ENCODE measurements at regions not wholly inside any gene's neighbourhood (a gene's known extent, or its start where the extent isn't known, plus 50 kb on each side); places are given as distances from the start of the nearest gene placed in this dataset.

- H3F3A ChIP-seq (ENCODE audit: insufficient read depth), result no peaks in the 10 kb centered on the region
- 52 to 55% methylated on average over 5 of the region's 5 CpGs for WGBS, 2 experiments (ENCODE audit: low coverage in 1 of 2, low lambda C conversion rate in 2 of 2, missing lambda C conversion rate in 2 of 2)
- no peak for TF ChIP-seq EZH2phosphoT487 (IDR thresholded peaks at IDR 0.05; ENCODE audit: insufficient read depth, low read depth)
- no peak for TF ChIP-seq EZH2 (IDR thresholded peaks at IDR 0.05; ENCODE audit: insufficient read depth, poor library complexity, severe bottlenecking)
Measured at GRCh38 chr2:44107086-44107740, 61.5 kb upstream of the PPM1B start.

GRCh38 chr2:44107974-44108373, 60.7 kb upstream of the PPM1B start:
- Histone ChIP-seq H3K79me2 (ENCODE audit: insufficient read depth) (no peaks in the 10 kb centered on the region), H3F3A (ENCODE audit: insufficient read depth) (no peaks in the 10 kb centered on the region), H3K4me3 (no peak overlapping the region), H3K9ac (no peak overlapping the region), H3K9me2 (ENCODE audit: insufficient read depth) (no peaks in the 10 kb centered on the region), H2AFZ (no peak overlapping the region), H3K36me3 (ENCODE audit: low read depth) (no peaks in the 10 kb centered on the region), H3K27ac (no peak overlapping the region), H3K4me1 (ENCODE audit: insufficient read depth) (no peaks in the 10 kb centered on the region), H3K4me2 (ENCODE audit: unreplicated experiment) (no peak overlapping the region), H3K9me3 (ENCODE audit: low read depth) (no peaks in the 10 kb centered on the region), H3K27me3 (replicated peaks; ENCODE audit: insufficient read depth) (no peaks in the 10 kb centered on the region), H4K20me1 (ENCODE audit: insufficient read depth) (no peaks in the 10 kb centered on the region)
- in situ Hi-C loops (cut with MboI), result no loop called here
- DNase-seq, result peak; percentile 24
- no peak for TF ChIP-seq EZH2 (IDR thresholded peaks at IDR 0.05; ENCODE audit: insufficient read depth, poor library complexity, severe bottlenecking)
- 61 to 71% methylated on average over 3 of the region's 3 CpGs for WGBS, 2 experiments (ENCODE audit: low coverage in 1 of 2, low lambda C conversion rate in 2 of 2, missing lambda C conversion rate in 2 of 2)

More at GRCh38 chr2:44107086-44107740, 61.5 kb upstream of the PPM1B start:
- H3K79me2 ChIP-seq (ENCODE audit: insufficient read depth), result no peaks in the 10 kb centered on the region
- no peaks in the 10 kb centered on the region for H3K27me3 ChIP-seq (replicated peaks; ENCODE audit: insufficient read depth)
- H3K4me3 ChIP-seq, result no peak overlapping the region
- DNase-seq, result no peak
- H3K4me2 ChIP-seq (ENCODE audit: unreplicated experiment), result no peak overlapping the region
- H3K9me2 ChIP-seq (ENCODE audit: insufficient read depth), result no peaks in the 10 kb centered on the region
- no peak overlapping the region for H3K9ac ChIP-seq
- H3K27ac ChIP-seq, result no peak overlapping the region
- H3K36me3 ChIP-seq (ENCODE audit: low read depth), result no peaks in the 10 kb centered on the region
- H4K20me1 ChIP-seq (ENCODE audit: insufficient read depth), result no peaks in the 10 kb centered on the region
- in situ Hi-C loops (cut with MboI), result no loop called here
- no peak overlapping the region for H2AFZ ChIP-seq
- H3K4me1 ChIP-seq (ENCODE audit: insufficient read depth), result no peaks in the 10 kb centered on the region
- no peaks in the 10 kb centered on the region for H3K9me3 ChIP-seq (ENCODE audit: low read depth)

- H3K4me3 ChIP-seq, result no peak overlapping the region
- no peaks in the 10 kb centered on the region for H3K27me3 ChIP-seq (replicated peaks; ENCODE audit: insufficient read depth)
- H3K9me2 ChIP-seq (ENCODE audit: insufficient read depth), result no peaks in the 10 kb centered on the region
- no peaks in the 10 kb centered on the region for H4K20me1 ChIP-seq (ENCODE audit: insufficient read depth)
- in situ Hi-C loops (cut with MboI), result no loop called here
- no peak overlapping the region for H3K9ac ChIP-seq
- no peak overlapping the region for H3K4me2 ChIP-seq (ENCODE audit: unreplicated experiment)
- WGBS, 2 experiments (ENCODE audit: low coverage in 1 of 2, low lambda C conversion rate in 2 of 2, missing lambda C conversion rate in 2 of 2), result 85 to 88% methylated on average over 3 of the region's 3 CpGs
- H3K79me2 ChIP-seq (ENCODE audit: insufficient read depth), result no peaks in the 10 kb centered on the region
- no peaks in the 10 kb centered on the region for H3K4me1 ChIP-seq (ENCODE audit: insufficient read depth)
- H3F3A ChIP-seq (ENCODE audit: insufficient read depth), result no peaks in the 10 kb centered on the region
- TF ChIP-seq EZH2phosphoT487 (IDR thresholded peaks at IDR 0.05; ENCODE audit: insufficient read depth, low read depth), result no peak
- TF ChIP-seq EZH2 (IDR thresholded peaks at IDR 0.05; ENCODE audit: insufficient read depth, poor library complexity, severe bottlenecking), result no peak
- H3K27ac ChIP-seq, result no peak overlapping the region
- H3K9me3 ChIP-seq (ENCODE audit: low read depth), result no peaks in the 10 kb centered on the region
- DNase-seq, result no peak
- no peak overlapping the region for H2AFZ ChIP-seq
- no peaks in the 10 kb centered on the region for H3K36me3 ChIP-seq (ENCODE audit: low read depth)
Measured at GRCh38 chr2:44109166-44109565, 59.5 kb upstream of the PPM1B start.

- H3K9ac ChIP-seq, result no peak overlapping the region
- TF ChIP-seq EZH2 (IDR thresholded peaks at IDR 0.05; ENCODE audit: insufficient read depth, poor library complexity, severe bottlenecking) (no peak), EZH2phosphoT487 (IDR thresholded peaks at IDR 0.05; ENCODE audit: insufficient read depth, low read depth) (no peak)
Measured at GRCh38 chr2:44110444-44110843, 58.2 kb upstream of the PPM1B start.

GRCh38 chr2:44112096-44112495, 56.6 kb upstream of the PPM1B start:
- no peaks in the 10 kb centered on the region for H3K27me3 ChIP-seq (replicated peaks; ENCODE audit: insufficient read depth)
- in situ Hi-C loops (cut with MboI), result no loop called here
- no peaks in the 10 kb centered on the region for H3K9me2 ChIP-seq (ENCODE audit: insufficient read depth)

More at GRCh38 chr2:44110444-44110843, 58.2 kb upstream of the PPM1B start:
- in situ Hi-C loops (cut with MboI), result no loop called here
- H3K9me2 ChIP-seq (ENCODE audit: insufficient read depth), result no peaks in the 10 kb centered on the region
- no peak overlapping the region for H3K4me2 ChIP-seq (ENCODE audit: unreplicated experiment)
- WGBS, 2 experiments (ENCODE audit: low coverage in 1 of 2, low lambda C conversion rate in 2 of 2, missing lambda C conversion rate in 2 of 2), result 82 to 83% methylated on average over 2 of the region's 2 CpGs
- no peaks in the 10 kb centered on the region for H3F3A ChIP-seq (ENCODE audit: insufficient read depth)
- no peak overlapping the region for H3K27ac ChIP-seq
- no peaks in the 10 kb centered on the region for H3K27me3 ChIP-seq (replicated peaks; ENCODE audit: insufficient read depth)
- no peak for DNase-seq
- H3K9me3 ChIP-seq (ENCODE audit: low read depth), result no peaks in the 10 kb centered on the region
- H3K4me1 ChIP-seq (ENCODE audit: insufficient read depth), result no peaks in the 10 kb centered on the region
- H3K36me3 ChIP-seq (ENCODE audit: low read depth), result no peaks in the 10 kb centered on the region
- no peak overlapping the region for H3K4me3 ChIP-seq
- H4K20me1 ChIP-seq (ENCODE audit: insufficient read depth), result no peaks in the 10 kb centered on the region
- H3K79me2 ChIP-seq (ENCODE audit: insufficient read depth), result no peaks in the 10 kb centered on the region
- no peak overlapping the region for H2AFZ ChIP-seq

More at GRCh38 chr2:44112096-44112495, 56.6 kb upstream of the PPM1B start:
- TF ChIP-seq EZH2 (IDR thresholded peaks at IDR 0.05; ENCODE audit: insufficient read depth, poor library complexity, severe bottlenecking) (no peak), EZH2phosphoT487 (IDR thresholded peaks at IDR 0.05; ENCODE audit: insufficient read depth, low read depth) (no peak)
- H3K36me3 ChIP-seq (ENCODE audit: low read depth), result no peaks in the 10 kb centered on the region
- no peak overlapping the region for H2AFZ ChIP-seq
- no peak overlapping the region for H3K4me3 ChIP-seq
- no peaks in the 10 kb centered on the region for H3K4me1 ChIP-seq (ENCODE audit: insufficient read depth)
- H3K27ac ChIP-seq, result no peak overlapping the region
- no peaks in the 10 kb centered on the region for H3F3A ChIP-seq (ENCODE audit: insufficient read depth)
- H3K79me2 ChIP-seq (ENCODE audit: insufficient read depth), result no peaks in the 10 kb centered on the region
- H3K4me2 ChIP-seq (ENCODE audit: unreplicated experiment), result no peak overlapping the region
- no peak for DNase-seq
- H3K9ac ChIP-seq, result no peak overlapping the region
- H4K20me1 ChIP-seq (ENCODE audit: insufficient read depth), result no peaks in the 10 kb centered on the region
- H3K9me3 ChIP-seq (ENCODE audit: low read depth), result no peaks in the 10 kb centered on the region
